H1 (cell line): ENCODE measurements at regions not wholly inside any gene's neighbourhood (a gene's known extent, or its start where the extent isn't known, plus 50 kb on each side); places are given as distances from the start of the nearest gene placed in this dataset.

ENCODE experiments used
- CTCF ChIA-PET: fragments of 300-600 bp; sonication (Branson Sonifier 250); formaldehyde crosslinking; loops from one replicate; lab custom pipeline; 2021; ENCODE audit not compliant: partially characterized antibody; lab: Charles Lee
- POLR2A ChIA-PET: fragments of 300-600 bp; sonication (Branson Sonifier 250); formaldehyde crosslinking; loops from one replicate; lab custom pipeline; 2021; ENCODE audit warnings: inconsistent platforms; ENCODE audit not compliant: partially characterized antibody; lab: Charles Lee
- DNase-seq, 2 experiments: peaks; one replicate each; pipeline versions ENCODE4 v3.0.0 to v3.0.0-alpha.2; 2010 to 2022; ENCODE audit warnings: low spot score in 2 of 2, low read depth in 1 of 2, mixed read lengths in 1 of 2
- FAIRE-seq: peaks from 2 replicates; lab custom pipeline; 2011; peaks lifted over from hg19 to GRCh38; lab: Jason Lieb, UNC
- H2AFZ ChIP-seq: 2 replicates; pipeline ENCODE4 v1.8.1; 2012; ENCODE audit warnings: low read length, inconsistent platforms
- H2AK5ac ChIP-seq: 2 replicates; pipeline ENCODE4 v1.6.1; 2013; ENCODE audit warnings: low read depth, low read length
- H2BK120ac ChIP-seq: replicated peaks from 2 replicates; pipeline ENCODE3; 2013; ENCODE audit warnings: low read depth, low read length, inconsistent platforms
- H2BK12ac ChIP-seq: 2 replicates; pipeline ENCODE4 v1.6.1; 2013; ENCODE audit warnings: low read depth, low read length
- H2BK15ac ChIP-seq: 2 replicates; pipeline ENCODE4 v1.6.1; 2013; ENCODE audit warnings: low read length
- H2BK20ac ChIP-seq: 2 replicates; pipeline ENCODE4 v1.6.1; 2013; ENCODE audit warnings: low read length
- H2BK5ac ChIP-seq: 2 replicates; pipeline ENCODE4 v1.6.1; 2013; ENCODE audit warnings: low read depth, low read length
- H3K14ac ChIP-seq: 2 replicates; pipeline ENCODE4 v1.6.1; 2013; ENCODE audit warnings: inconsistent platforms; ENCODE audit not compliant: insufficient read length
- H3K18ac ChIP-seq: 2 replicates; pipeline ENCODE4 v1.6.1; 2013; ENCODE audit warnings: low read length; ENCODE audit errors: extremely low read depth
- H3K23ac ChIP-seq: 2 replicates; pipeline ENCODE4 v1.6.1; 2013; ENCODE audit warnings: inconsistent platforms; ENCODE audit not compliant: insufficient read length
- H3K23me2 ChIP-seq: 2 replicates; pipeline ENCODE4 v1.6.1; 2013; ENCODE audit warnings: low read depth, low read length
- H3K27ac ChIP-seq: 2 replicates; pipeline ENCODE4 v1.6.1; 2011; ENCODE audit warnings: low read depth, low read length, inconsistent platforms
- H3K27me3 ChIP-seq, 4 experiments: replicated peaks in 1 of 4; 1 replicate in 1 of 4; 2 replicates in 3 of 4; pipeline versions ENCODE4 v1.6.1 to v1.8.1; 2011 to 2013; ENCODE audit warnings: low read length in 3 of 4, mild to moderate bottlenecking in 3 of 4, inconsistent platforms in 2 of 4, mixed read lengths in 2 of 4, moderate library complexity in 1 of 4; ENCODE audit not compliant: control insufficient read depth in 3 of 4, insufficient read depth in 3 of 4; ENCODE audit errors: extremely low read depth in 1 of 4
- H3K36me3 ChIP-seq, 4 experiments: 2 replicates each; pipeline versions ENCODE4 v1.6.1 to v1.8.1; 2011 to 2013; ENCODE audit warnings: mild to moderate bottlenecking in 4 of 4, low read length in 3 of 4, moderate library complexity in 2 of 4, control low read depth in 1 of 4, inconsistent platforms in 1 of 4; ENCODE audit not compliant: insufficient read depth in 4 of 4, control insufficient read depth in 2 of 4
- H3K4ac ChIP-seq: replicated peaks from 2 replicates; pipeline ENCODE3; 2013; ENCODE audit warnings: low read length, low read depth, mixed read lengths, inconsistent platforms; ENCODE audit not compliant: insufficient read length
- H3K4me1 ChIP-seq, 4 experiments: replicated peaks in 1 of 4; 1 replicate in 1 of 4; 2 replicates in 3 of 4; pipeline versions ENCODE4 v1.6.1 to v1.8.1; 2011 to 2013; ENCODE audit warnings: low read length in 3 of 4, inconsistent platforms in 2 of 4, mixed read lengths in 1 of 4; ENCODE audit not compliant: insufficient read depth in 4 of 4, control insufficient read depth in 3 of 4
- H3K4me2 ChIP-seq, 2 experiments: 2 replicates each; pipeline versions ENCODE4 v1.6.1 to v1.8.1; 2011 to 2013; ENCODE audit warnings: low read depth in 2 of 2, low read length in 2 of 2, control low read depth in 1 of 2, inconsistent platforms in 1 of 2, mild to moderate bottlenecking in 1 of 2; ENCODE audit not compliant: insufficient read depth in 1 of 2
- H3K4me3 ChIP-seq, 4 experiments: fragments of 200-600, 300-600 bp in 1 of 4; sonication (generic), shearing (Covaris generic), sonication (Bioruptor Twin) in 1 of 4; 2 replicates each; pipeline versions ENCODE4 v1.5.1 to v1.8.1; 2011 to 2016; ENCODE audit warnings: low read length in 4 of 4, low read depth in 3 of 4, control low read depth in 2 of 4, inconsistent platforms in 2 of 4, mild to moderate bottlenecking in 2 of 4, mixed read lengths in 1 of 4, moderate library complexity in 1 of 4; ENCODE audit not compliant: insufficient read depth in 2 of 4; ENCODE audit errors: extremely low read depth in 1 of 4
- H3K56ac ChIP-seq: replicated peaks from 2 replicates; pipeline ENCODE3; 2013; ENCODE audit warnings: low read depth, mild to moderate bottlenecking, mixed read lengths, low read length, inconsistent platforms; ENCODE audit not compliant: insufficient read length
- H3K79me1 ChIP-seq: 2 replicates; pipeline ENCODE4 v1.6.1; 2013; ENCODE audit warnings: low read depth, low read length, control low read depth
- H3K79me2 ChIP-seq, 2 experiments: 2 replicates each; pipeline versions ENCODE4 v1.6.1 to v1.8.1; 2012 to 2013; ENCODE audit warnings: low read length in 2 of 2, mild to moderate bottlenecking in 2 of 2, inconsistent platforms in 1 of 2; ENCODE audit not compliant: insufficient read depth in 2 of 2, control insufficient read depth in 1 of 2
- H3K9ac ChIP-seq, 4 experiments: replicated peaks in 1 of 4; 1 replicate in 1 of 4; 2 replicates in 3 of 4; pipeline versions ENCODE4 v1.6.1 to v1.8.1; 2011 to 2013; ENCODE audit warnings: low read depth in 3 of 4, low read length in 3 of 4, control low read depth in 2 of 4, mild to moderate bottlenecking in 2 of 4, moderate library complexity in 2 of 4, inconsistent platforms in 1 of 4; ENCODE audit errors: extremely low read depth in 1 of 4
- H3K9me3 ChIP-seq, 2 experiments: 2 replicates each; pipeline versions ENCODE4 v1.6.1 to v1.8.1; 2012 to 2013; ENCODE audit warnings: mild to moderate bottlenecking in 2 of 2, moderate library complexity in 2 of 2, control low read depth in 1 of 2, inconsistent platforms in 1 of 2, low read depth in 1 of 2, low read length in 1 of 2, mixed read lengths in 1 of 2; ENCODE audit not compliant: insufficient read depth in 2 of 2
- H4K20me1 ChIP-seq, 2 experiments: replicated peaks in 1 of 2; 2 replicates each; pipeline versions ENCODE3 to v1.8.1; 2011 to 2013; ENCODE audit warnings: inconsistent platforms in 2 of 2, low read length in 2 of 2, mild to moderate bottlenecking in 1 of 2; ENCODE audit not compliant: insufficient read depth in 2 of 2, control insufficient read depth in 1 of 2
- H4K5ac ChIP-seq: 2 replicates; pipeline ENCODE4 v1.6.1; 2013; ENCODE audit warnings: low read length, low read depth, mixed read lengths, inconsistent platforms; ENCODE audit not compliant: insufficient read length
- H4K8ac ChIP-seq: 2 replicates; pipeline ENCODE4 v1.8.0; 2013; ENCODE audit warnings: mild to moderate bottlenecking, moderate library complexity, low read length, inconsistent platforms; ENCODE audit not compliant: insufficient read depth; ENCODE audit errors: extremely low read depth
- H4K91ac ChIP-seq: replicated peaks from 2 replicates; pipeline ENCODE3; 2013; ENCODE audit warnings: low read length, mixed read lengths, inconsistent platforms; ENCODE audit not compliant: insufficient read length
- CTCF ChIP-seq, 3 experiments: IDR thresholded peaks; 1 replicate in 2 of 3; 2 replicates in 1 of 3; pipeline versions ENCODE4 v1.5.1 to v1.6.1; 2011; ENCODE audit warnings: low read length in 3 of 3, mild to moderate bottlenecking in 3 of 3, inconsistent platforms in 2 of 3, low read depth in 1 of 3, moderate library complexity in 1 of 3; ENCODE audit not compliant: insufficient read depth in 1 of 3; ENCODE audit errors: control extremely low read depth in 1 of 3
- GTF2F1 ChIP-seq: IDR thresholded peaks from 2 replicates; pipeline ENCODE4 v1.6.1; 2012; ENCODE audit warnings: low read depth, low read length, improper control_type of control experiment, borderline replicate concordance
- RAD21 ChIP-seq, 2 experiments: IDR thresholded peaks in 1 of 2; conservative IDR thresholded peaks in 1 of 2; 2 replicates each; pipeline ENCODE4 v1.6.1; 2011; ENCODE audit warnings: low read depth in 2 of 2, low read length in 2 of 2, improper control_type of control experiment in 1 of 2, inconsistent platforms in 1 of 2, mild to moderate bottlenecking in 1 of 2, moderate library complexity in 1 of 2
- SIRT6 ChIP-seq: IDR thresholded peaks from one replicate; pipeline ENCODE4 v1.7.1; 2012; ENCODE audit warnings: low read length, inconsistent platforms
- SP4 ChIP-seq: IDR thresholded peaks from 2 replicates; pipeline ENCODE4 v1.6.1; 2012; ENCODE audit warnings: low read length, inconsistent platforms
- WGBS, 2 experiments: shearing (Covaris generic) in 1 of 2; methylation state at CpG; one replicate each; pipeline versions ENCODE4 v1.1.6 to v1.1.7; 2013 to 2015; ENCODE audit warnings: low lambda C conversion rate in 2 of 2, mixed read lengths in 2 of 2, inconsistent platforms in 1 of 2, low coverage in 1 of 2, missing lambda C conversion rate in 1 of 2; ENCODE audit not compliant: insufficient replicate concordance in 2 of 2, insufficient coverage in 1 of 2, insufficient read length in 1 of 2; ENCODE audit errors: extremely low coverage in 1 of 2, missing lambda C conversion rate in 1 of 2; 5-methylcytosine and 5-hydroxymethylcytosine counted together

GRCh38 chr14:101064121-101064661 lies 160.7 kb upstream of the RTL1 start:
- H3K4ac ChIP-seq = no peak overlapping the region
- no peak for FAIRE-seq
- WGBS, 2 experiments = 90% methylated on average over 16 of the region's 16 CpGs; no CpG with 5 or more reads in 1 of the 2 experiments

More at GRCh38 chr14:101064121-101064661, 160.7 kb upstream of the RTL1 start:
- Histone ChIP-seq H3K23me2 (no peaks in the 10 kb centered on the region), H4K8ac (no peak overlapping the region), H2BK120ac (no peak overlapping the region), H3K4me2 (no peak overlapping the region), H3K79me2 (no peaks in the 10 kb centered on the region), H2AFZ (no peak overlapping the region), H3K4me1 (no peaks in the 10 kb centered on the region), H3K9me3 (peaks cover 0 to 4% of the 10 kb centered on the region in 2 experiments; a peak in 1 of 4 replicates), H4K91ac (no peak overlapping the region), H3K18ac (no peak overlapping the region), H4K5ac (no peak overlapping the region), H2BK15ac (no peak overlapping the region), H3K27me3 (peaks cover 0 to 2% (median 0%) of the 10 kb centered on the region in 4 experiments; a peak in 1 of 7 replicates), H3K9ac (no peak overlapping the region), H2BK20ac (no peak overlapping the region), H3K56ac (no peak overlapping the region), H2AK5ac (no peak overlapping the region), H2BK12ac (no peak overlapping the region), H3K14ac (no peak overlapping the region), H3K36me3 (no peaks in the 10 kb centered on the region), H3K23ac (no peak overlapping the region), H4K20me1 (no peaks in the 10 kb centered on the region), H3K79me1 (no peaks in the 10 kb centered on the region), H3K4me3 (no peak overlapping the region), H3K27ac (no peak overlapping the region), H2BK5ac (no peak overlapping the region)
- DNase-seq = no peak
- no peak for TF ChIP-seq SP4
- no peak for TF ChIP-seq GTF2F1
- peak in 2 of 3 experiments; percentile 21 to 37; a peak in 3 of 4 replicates for TF ChIP-seq CTCF (IDR thresholded peaks at IDR 0.05; ENCODE audit: control extremely low read depth in 1 of 3, insufficient read depth in 1 of 3, low read depth in 1 of 3, low read length in 3 of 3)
- TF ChIP-seq SIRT6 = no peak
- peak; percentile 31 to 52; a peak in 2 of 4 replicates for TF ChIP-seq RAD21 (IDR thresholded peaks at IDR 0.05 in 1 of 2, conservative IDR thresholded peaks at IDR 0.05 in 1 of 2; ENCODE audit: low read depth in 2 of 2, low read length in 2 of 2)
- ChIA-PET CTCF (interaction anchor here (1.3 to 2.8 kb wide), 5 partner anchors 10 to 163 kb away, joined by 3 to 11 read pairs (median 3); no protein-coding TSS in a partner anchor), POLR2A (no interaction called here)
